ENCODE measurements at regions not wholly inside any gene's neighbourhood (a gene's known extent, or its start where the extent isn't known, plus 50 kb on each side); places are given as distances from the start of the nearest gene placed in this dataset.

GRCh38 chr2:83051538-83052170 is 1407.4 kb downstream of the SUCLG1 start:
- no peak for TF ChIP-seq CTCF (IDR thresholded peaks at IDR 0.05; ENCODE audit: low read length)
- no peak for TF ChIP-seq EZH2 (optimal IDR thresholded peaks at IDR 0.05; ENCODE audit: low read depth, low read length)
